DND-41 (cell line): ENCODE measurements at regions not wholly inside any gene's neighbourhood (a gene's known extent, or its start where the extent isn't known, plus 50 kb on each side); places are given as distances from the start of the nearest gene placed in this dataset.

ENCODE experiments used
- ATAC-seq: fragments of 200-7000 bp; cut with Tn5 transposase; 3 replicates; pipeline ENCODE4 v1.9.1; 2021; ENCODE audit warnings: low read depth; ENCODE audit not compliant: insufficient read depth
- DNase-seq: peaks from one replicate; pipeline ENCODE4 v3.0.0-alpha.2; 2020
- H2AFZ ChIP-seq: 2 replicates; pipeline ENCODE4 v1.6.0; 2012; ENCODE audit warnings: low read depth, low read length
- H3K27ac ChIP-seq: 2 replicates; pipeline ENCODE4 v1.5.1; 2012; ENCODE audit warnings: low read length, inconsistent platforms
- H3K27me3 ChIP-seq: fragments of 200-600 bp; sonication (generic); 2 replicates; pipeline ENCODE4 v1.6.0; 2012; ENCODE audit warnings: low read length, mild to moderate bottlenecking, inconsistent platforms; ENCODE audit not compliant: insufficient read depth, poor library complexity
- H3K36me3 ChIP-seq: 2 replicates; pipeline ENCODE4 v1.5.1; 2012; ENCODE audit warnings: low read length, inconsistent platforms; ENCODE audit not compliant: insufficient read depth
- H3K4me1 ChIP-seq: 2 replicates; pipeline ENCODE4 v1.5.1; 2012; ENCODE audit warnings: mild to moderate bottlenecking, low read length; ENCODE audit not compliant: insufficient read depth
- H3K4me2 ChIP-seq: 2 replicates; pipeline ENCODE4 v1.6.0; 2012; ENCODE audit warnings: mild to moderate bottlenecking, moderate library complexity, low read length, inconsistent platforms; ENCODE audit not compliant: insufficient read depth
- H3K4me3 ChIP-seq, 2 experiments: fragments of 200-600 bp in 1 of 2; shearing (Covaris generic) in 1 of 2; 2 replicates each; pipeline ENCODE4 v1.5.1; 2012 to 2016; ENCODE audit warnings: inconsistent platforms in 2 of 2, low read length in 2 of 2, mild to moderate bottlenecking in 2 of 2, low read depth in 1 of 2, moderate library complexity in 1 of 2
- H3K79me2 ChIP-seq: 2 replicates; pipeline ENCODE4 v1.6.0; 2012; ENCODE audit warnings: low read length, inconsistent platforms; ENCODE audit not compliant: insufficient read depth
- H3K9ac ChIP-seq: 2 replicates; pipeline ENCODE4 v1.6.0; 2012; ENCODE audit warnings: low read depth, mild to moderate bottlenecking, inconsistent platforms, low read length, moderate library complexity
- H3K9me3 ChIP-seq: 2 replicates; pipeline ENCODE4 v1.5.1; 2012; ENCODE audit warnings: low read length, moderate library complexity, mild to moderate bottlenecking, inconsistent platforms; ENCODE audit not compliant: insufficient read depth, severe bottlenecking
- H4K20me1 ChIP-seq: 2 replicates; pipeline ENCODE4 v1.6.0; 2012; ENCODE audit warnings: low read length; ENCODE audit not compliant: insufficient read depth
- EZH2 ChIP-seq: IDR thresholded peaks from 3 replicates; pipeline ENCODE4 v1.6.1; 2012; ENCODE audit warnings: borderline replicate concordance, low read depth, mild to moderate bottlenecking, moderate library complexity, low read length, inconsistent platforms; ENCODE audit not compliant: severe bottlenecking
- TF ChIP-seq, protein P1 (sequence below): IDR thresholded peaks from 2 replicates; pipeline ENCODE4 v1.5.1; 2012; ENCODE audit warnings: borderline replicate concordance, low read length, moderate library complexity, mild to moderate bottlenecking; ENCODE audit not compliant: poor library complexity, severe bottlenecking; ENCODE audit errors: extremely low read depth

DNA sequence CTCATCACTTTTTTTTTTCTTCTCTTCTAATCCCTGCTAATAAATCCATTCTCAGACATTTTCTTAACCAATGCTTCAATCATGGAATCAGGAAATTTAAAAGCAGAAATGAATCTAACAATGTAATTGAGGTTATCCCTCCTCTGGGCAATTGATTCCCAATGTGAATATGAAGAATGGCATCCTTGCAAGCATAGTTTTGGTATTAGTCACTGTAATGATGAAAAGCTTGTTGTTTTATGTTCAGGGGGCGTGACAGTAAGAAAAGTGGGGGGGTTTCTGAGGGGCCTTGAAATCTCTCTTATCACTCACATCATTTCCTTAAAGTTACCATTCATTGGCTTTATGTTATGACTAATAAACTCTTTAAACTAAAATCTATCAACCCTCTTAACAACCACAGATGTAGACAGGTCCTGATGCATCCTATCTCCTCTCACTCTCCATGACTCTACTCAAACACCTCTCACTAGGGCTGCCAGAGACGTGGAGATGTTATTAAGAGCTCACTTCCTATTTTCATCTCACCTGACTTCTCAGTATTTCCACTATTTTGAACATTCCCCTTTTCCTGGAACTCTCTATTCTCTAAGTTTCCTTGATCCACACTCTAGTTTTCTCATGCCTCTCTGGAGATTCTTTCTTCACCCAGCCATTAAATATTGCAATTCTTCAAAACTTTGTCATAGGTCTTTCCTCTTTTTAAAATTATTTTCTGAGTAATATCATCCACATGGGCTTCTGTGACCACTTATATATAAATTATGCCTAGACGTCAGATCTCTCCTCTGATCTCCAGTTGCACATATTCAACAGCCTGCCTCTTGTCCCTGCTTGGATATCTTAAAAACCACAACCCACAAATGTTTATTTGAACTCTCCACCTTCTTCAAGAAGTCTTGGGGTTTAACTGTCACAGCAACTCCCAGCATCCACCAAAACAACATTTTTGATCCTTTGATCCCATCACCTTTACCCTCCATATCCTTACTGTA is 332.9 kb downstream of the CDH2 start:
- Histone ChIP-seq H4K20me1 (no peaks in the 10 kb centered on the region), H2AFZ (no peak overlapping the region), H3K9me3 (no peaks in the 10 kb centered on the region), H3K79me2 (no peaks in the 10 kb centered on the region), H3K27ac (peak overlapping the region; percentile 88), H3K9ac (peak overlapping the region; percentile 21), H3K4me3 (peak overlapping the region in 1 of 2 experiments; percentile 23; a peak in 1 of 4 replicates), H3K4me2 (peak overlapping the region; percentile 56), H3K36me3 (no peaks in the 10 kb centered on the region), H3K27me3 (no peaks in the 10 kb centered on the region), H3K4me1 (peaks cover 49% of the 10 kb centered on the region)
- DNase-seq: peak; percentile 58
- ATAC-seq: peak; percentile 83
- TF ChIP-seq, protein P1, sequence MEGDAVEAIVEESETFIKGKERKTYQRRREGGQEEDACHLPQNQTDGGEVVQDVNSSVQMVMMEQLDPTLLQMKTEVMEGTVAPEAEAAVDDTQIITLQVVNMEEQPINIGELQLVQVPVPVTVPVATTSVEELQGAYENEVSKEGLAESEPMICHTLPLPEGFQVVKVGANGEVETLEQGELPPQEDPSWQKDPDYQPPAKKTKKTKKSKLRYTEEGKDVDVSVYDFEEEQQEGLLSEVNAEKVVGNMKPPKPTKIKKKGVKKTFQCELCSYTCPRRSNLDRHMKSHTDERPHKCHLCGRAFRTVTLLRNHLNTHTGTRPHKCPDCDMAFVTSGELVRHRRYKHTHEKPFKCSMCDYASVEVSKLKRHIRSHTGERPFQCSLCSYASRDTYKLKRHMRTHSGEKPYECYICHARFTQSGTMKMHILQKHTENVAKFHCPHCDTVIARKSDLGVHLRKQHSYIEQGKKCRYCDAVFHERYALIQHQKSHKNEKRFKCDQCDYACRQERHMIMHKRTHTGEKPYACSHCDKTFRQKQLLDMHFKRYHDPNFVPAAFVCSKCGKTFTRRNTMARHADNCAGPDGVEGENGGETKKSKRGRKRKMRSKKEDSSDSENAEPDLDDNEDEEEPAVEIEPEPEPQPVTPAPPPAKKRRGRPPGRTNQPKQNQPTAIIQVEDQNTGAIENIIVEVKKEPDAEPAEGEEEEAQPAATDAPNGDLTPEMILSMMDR: no peak
- no peak for TF ChIP-seq EZH2

DNA sequence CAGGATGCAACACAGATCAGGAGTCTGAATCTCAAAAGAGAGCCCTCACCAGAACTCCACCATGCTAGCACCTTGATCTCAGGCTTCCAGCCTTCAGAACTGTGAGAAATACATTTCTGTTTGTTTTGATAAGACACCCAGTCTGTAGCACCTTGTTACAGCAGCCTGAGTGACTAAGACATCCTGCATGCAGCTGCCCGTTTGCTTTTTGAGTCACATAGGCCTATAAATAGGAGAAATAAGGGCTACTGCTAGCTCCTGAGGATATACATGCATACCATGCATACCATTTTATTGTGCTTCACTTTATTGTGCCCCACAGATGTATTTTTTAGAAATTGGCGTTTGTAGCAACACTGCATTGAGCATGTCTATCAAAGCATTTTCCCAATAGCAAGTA is 337.8 kb downstream of the CDH2 start:
- Histone ChIP-seq H4K20me1 (no peaks in the 10 kb centered on the region), H3K36me3 (no peaks in the 10 kb centered on the region), H2AFZ (no peak overlapping the region), H3K27me3 (no peaks in the 10 kb centered on the region), H3K4me3 (no peak overlapping the region), H3K9ac (no peak overlapping the region), H3K4me2 (no peak overlapping the region), H3K9me3 (no peaks in the 10 kb centered on the region), H3K4me1 (peaks cover 18% of the 10 kb centered on the region), H3K79me2 (no peaks in the 10 kb centered on the region), H3K27ac (no peak overlapping the region)
- DNase-seq (no peak), ATAC-seq (no peak)
- TF ChIP-seq, protein P1: no peak
- no peak for TF ChIP-seq EZH2

DNA sequence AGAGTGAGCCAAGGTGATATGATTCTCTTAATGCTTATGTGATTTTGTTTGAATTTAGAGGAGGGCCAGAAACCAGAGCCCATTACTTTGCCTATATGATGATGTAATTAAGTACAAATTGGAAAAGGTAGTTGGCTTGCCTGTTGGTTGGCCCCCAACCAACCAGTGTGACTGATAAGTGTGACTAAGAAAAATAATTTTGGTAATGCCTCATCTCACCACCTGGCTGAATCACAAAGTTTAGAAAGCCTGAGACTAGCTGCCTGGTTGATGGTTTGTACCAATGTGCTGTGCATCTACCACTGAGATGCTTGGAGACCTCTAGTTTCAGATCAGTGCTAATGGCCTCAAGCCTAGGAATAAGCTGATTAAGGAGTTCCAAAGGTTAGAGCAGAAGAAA is 338.7 kb downstream of the CDH2 start:
- Histone ChIP-seq H3K9me3 (no peaks in the 10 kb centered on the region), H3K27ac (no peak overlapping the region), H3K79me2 (no peaks in the 10 kb centered on the region), H2AFZ (no peak overlapping the region), H3K9ac (no peak overlapping the region), H3K4me2 (no peak overlapping the region), H3K4me3 (no peak overlapping the region), H3K4me1 (peaks cover 9% of the 10 kb centered on the region), H4K20me1 (no peaks in the 10 kb centered on the region), H3K36me3 (no peaks in the 10 kb centered on the region), H3K27me3 (no peaks in the 10 kb centered on the region)
- TF ChIP-seq EZH2: no peak
- TF ChIP-seq, protein P1: no peak
- ATAC-seq: no peak
- DNase-seq: no peak
